ENCODE measurements at regions not wholly inside any gene's neighbourhood (a gene's known extent, or its start where the extent isn't known, plus 50 kb on each side); places are given as distances from the start of the nearest gene placed in this dataset.

GRCh38 chr22:49380828-49381114 is 446.9 kb downstream of the BRD1 start:
- no peak for TF ChIP-seq CTCF (IDR thresholded peaks at IDR 0.05)
- no peak for TF ChIP-seq ZFX (IDR thresholded peaks at IDR 0.05; ENCODE audit: borderline replicate concordance)
